ENCODE measurements at regions not wholly inside any gene's neighbourhood (a gene's known extent, or its start where the extent isn't known, plus 50 kb on each side); places are given as distances from the start of the nearest gene placed in this dataset.

DNA sequence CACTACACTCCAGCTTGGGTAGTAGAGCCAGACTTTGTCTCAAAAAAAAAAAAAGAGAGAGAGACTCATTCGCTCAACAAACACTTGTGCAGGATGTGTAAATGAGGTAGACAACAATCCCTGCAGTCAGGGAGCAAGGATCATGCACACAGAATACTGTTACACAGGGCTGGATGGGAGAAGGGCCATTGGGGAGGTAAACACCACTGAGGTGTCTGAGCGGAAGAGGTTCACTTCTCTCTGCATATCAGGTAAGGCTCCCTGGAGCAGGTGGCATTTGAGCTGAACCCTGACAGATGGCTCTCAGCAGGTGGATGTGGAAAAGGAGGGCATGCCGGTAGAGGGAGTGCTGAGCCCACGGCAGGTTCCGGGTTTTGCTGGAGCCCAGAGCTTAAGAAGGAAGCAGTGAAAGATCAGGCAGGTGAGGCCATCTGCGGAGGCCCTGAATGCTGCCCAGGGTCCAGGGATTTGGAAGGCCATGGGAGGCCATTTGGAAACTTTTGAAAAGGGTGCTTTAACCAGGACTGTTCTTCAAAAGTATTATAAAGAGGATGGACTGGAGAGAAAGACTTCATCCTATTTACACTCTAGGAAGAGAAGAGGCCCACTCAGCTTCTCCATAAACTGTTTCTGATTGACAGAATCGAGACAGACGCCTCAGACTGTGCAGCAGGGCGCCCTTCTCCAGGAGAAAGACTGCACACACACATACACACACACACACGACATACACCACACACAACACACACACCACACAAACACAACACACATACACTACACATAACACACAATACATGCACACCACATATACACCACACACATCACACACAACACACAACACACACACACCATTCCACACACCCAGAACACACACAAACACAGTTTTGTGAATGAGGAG, 199.4 kb downstream of the USP12 start:
- H3K14ac ChIP-seq (ENCODE audit: insufficient read length): no peak overlapping the region
- H3K4ac ChIP-seq (replicated peaks; ENCODE audit: insufficient read length, low read depth, low read length): no peak overlapping the region
- H3K4me2 ChIP-seq (ENCODE audit: insufficient read depth in 1 of 2, low read depth in 2 of 2, low read length in 2 of 2): no peak overlapping the region
- no peak overlapping the region for H2BK15ac ChIP-seq (ENCODE audit: low read length)
- no peaks in the 10 kb centered on the region; a peak in 3 of 7 replicates for H3K4me1 ChIP-seq (replicated peaks in 1 of 4; ENCODE audit: control insufficient read depth in 3 of 4, insufficient read depth in 4 of 4, low read length in 3 of 4)
- no peak overlapping the region for H2AFZ ChIP-seq (ENCODE audit: low read length)
- H4K20me1 ChIP-seq (replicated peaks in 1 of 2; ENCODE audit: control insufficient read depth in 1 of 2, insufficient read depth in 2 of 2, low read length in 2 of 2): peaks cover 0 to 4% of the 10 kb centered on the region in 2 experiments
- no peaks in the 10 kb centered on the region for H3K9me3 ChIP-seq (ENCODE audit: insufficient read depth in 2 of 2, low read depth in 1 of 2, low read length in 1 of 2)
- POLR2A ChIA-PET (ENCODE audit: partially characterized antibody): interaction anchor here (1.5 kb wide), 1 partner anchor 279 kb away, joined by 4 read pairs; the partner anchor contains the start of gene RPL21
- H4K5ac ChIP-seq (ENCODE audit: insufficient read length, low read depth, low read length): no peak overlapping the region
- no peak overlapping the region for H2AK5ac ChIP-seq (ENCODE audit: low read depth, low read length)
- H3K79me1 ChIP-seq (ENCODE audit: low read depth, low read length): 0 out of 2 replicates have a peak, but pooled peaks cover 3% of the 10 kb centered on the region
- peak; percentile 15 to 70 for DNase-seq (ENCODE audit: low read depth in 1 of 2, low spot score in 2 of 2)
- WGBS, 2 experiments (ENCODE audit: extremely low coverage in 1 of 2, insufficient coverage in 1 of 2, insufficient read length in 1 of 2, insufficient replicate concordance in 2 of 2, low coverage in 1 of 2, low lambda C conversion rate in 2 of 2, missing lambda C conversion rate in 1 of 2): 50% methylated on average over 10 of the region's 10 CpGs; no CpG with 5 or more reads in 1 of the 2 experiments
- H4K8ac ChIP-seq (ENCODE audit: extremely low read depth, insufficient read depth, low read length): no peak overlapping the region
- H3K79me2 ChIP-seq (ENCODE audit: control insufficient read depth in 1 of 2, insufficient read depth in 2 of 2, low read length in 2 of 2): no peaks in the 10 kb centered on the region
- H4K91ac ChIP-seq (replicated peaks; ENCODE audit: insufficient read length, low read length): no peak overlapping the region
- no peak overlapping the region for H3K4me3 ChIP-seq (ENCODE audit: extremely low read depth in 1 of 4, insufficient read depth in 2 of 4, low read depth in 3 of 4, low read length in 4 of 4)
- H2BK5ac ChIP-seq (ENCODE audit: low read depth, low read length): 0 out of 2 replicates have a peak overlapping the region, but pooled peaks have one; percentile 55
- CTCF ChIA-PET (ENCODE audit: partially characterized antibody): interaction anchor here (0.8 to 3.3 kb wide), 22 partner anchors 8 to 531 kb away, joined by 3 to 22 read pairs (median 4); no protein-coding TSS in a partner anchor
- H2BK12ac ChIP-seq (ENCODE audit: low read depth, low read length): no peak overlapping the region; the same call in 1 of the 2 replicates
- no peaks in the 10 kb centered on the region for H3K36me3 ChIP-seq (ENCODE audit: control insufficient read depth in 2 of 4, insufficient read depth in 4 of 4, low read length in 3 of 4)
- peak; percentile 70 for FAIRE-seq
- peaks cover 3% of the 10 kb centered on the region; the same call in 1 of the 2 replicates for H3K23me2 ChIP-seq (ENCODE audit: low read depth, low read length)
- H3K56ac ChIP-seq (replicated peaks; ENCODE audit: insufficient read length, low read depth, low read length): peak overlapping the region; percentile 97
- H3K23ac ChIP-seq (ENCODE audit: insufficient read length): no peak overlapping the region
- no peak overlapping the region for H3K9ac ChIP-seq (replicated peaks in 1 of 4; ENCODE audit: extremely low read depth in 1 of 4, low read depth in 3 of 4, low read length in 3 of 4)
- H3K27ac ChIP-seq (ENCODE audit: low read depth, low read length): no peak overlapping the region
- H2BK20ac ChIP-seq (ENCODE audit: low read length): no peak overlapping the region
- no peaks in the 10 kb centered on the region; a peak in 1 of 7 replicates for H3K27me3 ChIP-seq (replicated peaks in 1 of 4; ENCODE audit: control insufficient read depth in 3 of 4, extremely low read depth in 1 of 4, insufficient read depth in 3 of 4, low read length in 3 of 4)
- H3K18ac ChIP-seq (ENCODE audit: extremely low read depth, low read length): no peak overlapping the region
- no peak overlapping the region for H2BK120ac ChIP-seq (replicated peaks; ENCODE audit: low read depth, low read length)
- no peak for TF ChIP-seq SAP30 (IDR thresholded peaks at IDR 0.05; ENCODE audit: insufficient read depth, insufficient replicate concordance, low read length)
- TF ChIP-seq, protein P1, sequence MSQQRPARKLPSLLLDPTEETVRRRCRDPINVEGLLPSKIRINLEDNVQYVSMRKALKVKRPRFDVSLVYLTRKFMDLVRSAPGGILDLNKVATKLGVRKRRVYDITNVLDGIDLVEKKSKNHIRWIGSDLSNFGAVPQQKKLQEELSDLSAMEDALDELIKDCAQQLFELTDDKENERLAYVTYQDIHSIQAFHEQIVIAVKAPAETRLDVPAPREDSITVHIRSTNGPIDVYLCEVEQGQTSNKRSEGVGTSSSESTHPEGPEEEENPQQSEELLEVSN (IDR thresholded peaks at IDR 0.05): 0 out of 2 replicates have a peak, but pooled peaks have one; percentile 23
- TF ChIP-seq SP1 (IDR thresholded peaks at IDR 0.05; ENCODE audit: low read depth, low read length): peak; percentile 50; the same call in 1 of the 2 replicates
- TF ChIP-seq POU5F1 (IDR thresholded peaks at IDR 0.05; ENCODE audit: low read depth, low read length): 0 out of 2 replicates have a peak, but pooled peaks have one; percentile 22
- TF ChIP-seq, protein P2, sequence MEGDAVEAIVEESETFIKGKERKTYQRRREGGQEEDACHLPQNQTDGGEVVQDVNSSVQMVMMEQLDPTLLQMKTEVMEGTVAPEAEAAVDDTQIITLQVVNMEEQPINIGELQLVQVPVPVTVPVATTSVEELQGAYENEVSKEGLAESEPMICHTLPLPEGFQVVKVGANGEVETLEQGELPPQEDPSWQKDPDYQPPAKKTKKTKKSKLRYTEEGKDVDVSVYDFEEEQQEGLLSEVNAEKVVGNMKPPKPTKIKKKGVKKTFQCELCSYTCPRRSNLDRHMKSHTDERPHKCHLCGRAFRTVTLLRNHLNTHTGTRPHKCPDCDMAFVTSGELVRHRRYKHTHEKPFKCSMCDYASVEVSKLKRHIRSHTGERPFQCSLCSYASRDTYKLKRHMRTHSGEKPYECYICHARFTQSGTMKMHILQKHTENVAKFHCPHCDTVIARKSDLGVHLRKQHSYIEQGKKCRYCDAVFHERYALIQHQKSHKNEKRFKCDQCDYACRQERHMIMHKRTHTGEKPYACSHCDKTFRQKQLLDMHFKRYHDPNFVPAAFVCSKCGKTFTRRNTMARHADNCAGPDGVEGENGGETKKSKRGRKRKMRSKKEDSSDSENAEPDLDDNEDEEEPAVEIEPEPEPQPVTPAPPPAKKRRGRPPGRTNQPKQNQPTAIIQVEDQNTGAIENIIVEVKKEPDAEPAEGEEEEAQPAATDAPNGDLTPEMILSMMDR (IDR thresholded peaks at IDR 0.05; ENCODE audit: control extremely low read depth in 1 of 3, insufficient read depth in 1 of 3, low read depth in 1 of 3, low read length in 3 of 3): peak; percentile 60 to 76 (median 74)
- peak; percentile 70 to 79 for TF ChIP-seq RAD21 (IDR thresholded peaks at IDR 0.05 in 1 of 2, conservative IDR thresholded peaks at IDR 0.05 in 1 of 2; ENCODE audit: low read depth in 2 of 2, low read length in 2 of 2)

Data from H1 (cell line).